ENCODE measurements at regions not wholly inside any gene's neighbourhood (a gene's known extent, or its start where the extent isn't known, plus 50 kb on each side); places are given as distances from the start of the nearest gene placed in this dataset.

GRCh38 chr20:40197691-40198090 is 491.3 kb downstream of the MAFB start:
- H3K4me3 ChIP-seq: no peak overlapping the region
- no peaks in the 10 kb centered on the region for H3K36me3 ChIP-seq
- H3K27ac ChIP-seq: no peak overlapping the region
- no peaks in the 10 kb centered on the region for H3K9me3 ChIP-seq
- intact Hi-C loops (cut with DNase I): no loop called here
- no peaks in the 10 kb centered on the region for H3K27me3 ChIP-seq
- 46 to 53% methylated on average over 4 of the region's 4 CpGs for WGBS, 2 donors
- no peak for TF ChIP-seq EP300 (IDR thresholded peaks at IDR 0.05)
- H3K4me1 ChIP-seq: no peaks in the 10 kb centered on the region
- no peak for DNase-seq

- 27 to 48% methylated on average over 2 of the region's 2 CpGs for WGBS, 2 donors
- H3K36me3 ChIP-seq: no peaks in the 10 kb centered on the region
- no peak for DNase-seq
- no peaks in the 10 kb centered on the region for H3K4me1 ChIP-seq
- no peak overlapping the region for H3K27ac ChIP-seq
- no peaks in the 10 kb centered on the region for H3K27me3 ChIP-seq
- intact Hi-C loops (cut with DNase I): no loop called here
- H3K4me3 ChIP-seq: no peak overlapping the region
- TF ChIP-seq EP300 (IDR thresholded peaks at IDR 0.05): no peak
- no peak for TF ChIP-seq POLR2AphosphoS5 (IDR thresholded peaks at IDR 0.05)
- no peak for TF ChIP-seq POLR2A (IDR thresholded peaks at IDR 0.05)
- TF ChIP-seq CTCF (IDR thresholded peaks at IDR 0.05): no peak
- no peaks in the 10 kb centered on the region for H3K9me3 ChIP-seq
These were observed 492.1 kb downstream of the MAFB start for GRCh38 chr20:40196846-40197436.

- intact Hi-C loops (cut with DNase I): no loop called here
- 84 to 91% methylated on average over 6 of the region's 6 CpGs for WGBS, 2 donors
- no peaks in the 10 kb centered on the region for H3K9me3 ChIP-seq
- no peaks in the 10 kb centered on the region for H3K4me1 ChIP-seq
- H3K27me3 ChIP-seq: no peaks in the 10 kb centered on the region
- DNase-seq: no peak
- no peaks in the 10 kb centered on the region for H3K36me3 ChIP-seq
- no peak overlapping the region for H3K4me3 ChIP-seq
- TF ChIP-seq POLR2AphosphoS5 (IDR thresholded peaks at IDR 0.05) (no peak), CTCF (IDR thresholded peaks at IDR 0.05) (no peak), POLR2A (IDR thresholded peaks at IDR 0.05) (no peak), EP300 (IDR thresholded peaks at IDR 0.05) (no peak)
- no peak overlapping the region for H3K27ac ChIP-seq
These were observed 493.3 kb downstream of the MAFB start for GRCh38 chr20:40195742-40196141.

- intact Hi-C loops (cut with DNase I): no loop called here
- Histone ChIP-seq H3K4me3 (no peak overlapping the region), H3K4me1 (no peaks in the 10 kb centered on the region), H3K9me3 (no peaks in the 10 kb centered on the region), H3K36me3 (no peaks in the 10 kb centered on the region), H3K27ac (no peak overlapping the region), H3K27me3 (no peaks in the 10 kb centered on the region)
- DNase-seq: no peak
- TF ChIP-seq POLR2AphosphoS5 (IDR thresholded peaks at IDR 0.05) (no peak), EP300 (IDR thresholded peaks at IDR 0.05) (no peak), POLR2A (IDR thresholded peaks at IDR 0.05) (no peak), CTCF (IDR thresholded peaks at IDR 0.05) (no peak)
These were observed 496.5 kb downstream of the MAFB start for GRCh38 chr20:40192529-40192928.

- Histone ChIP-seq H3K4me1 (no peaks in the 10 kb centered on the region), H3K27me3 (no peaks in the 10 kb centered on the region), H3K9me3 (no peaks in the 10 kb centered on the region), H3K27ac (no peak overlapping the region), H3K36me3 (no peaks in the 10 kb centered on the region), H3K4me3 (no peak overlapping the region)
- TF ChIP-seq POLR2A (IDR thresholded peaks at IDR 0.05): no peak
- TF ChIP-seq POLR2AphosphoS5 (IDR thresholded peaks at IDR 0.05): no peak
- TF ChIP-seq CTCF (IDR thresholded peaks at IDR 0.05): no peak
- TF ChIP-seq EP300 (IDR thresholded peaks at IDR 0.05): no peak
- intact Hi-C loops (cut with DNase I): no loop called here
- DNase-seq: no peak
- 82 to 83% methylated on average over 4 of the region's 4 CpGs for whole genome bisulfite sequencing, 2 donors
These were observed 497.0 kb downstream of the MAFB start for GRCh38 chr20:40192081-40192480.

Measured in sigmoid colon (tissue), 6 donors.